DMS53 (cell line): ENCODE measurements at regions not wholly inside any gene's neighbourhood (a gene's known extent, or its start where the extent isn't known, plus 50 kb on each side); places are given as distances from the start of the nearest gene placed in this dataset.

Experiments used
- DNase-seq: peaks from one replicate; lab custom pipeline; 2025; lab: John Stamatoyannopoulos, UW

DNA sequence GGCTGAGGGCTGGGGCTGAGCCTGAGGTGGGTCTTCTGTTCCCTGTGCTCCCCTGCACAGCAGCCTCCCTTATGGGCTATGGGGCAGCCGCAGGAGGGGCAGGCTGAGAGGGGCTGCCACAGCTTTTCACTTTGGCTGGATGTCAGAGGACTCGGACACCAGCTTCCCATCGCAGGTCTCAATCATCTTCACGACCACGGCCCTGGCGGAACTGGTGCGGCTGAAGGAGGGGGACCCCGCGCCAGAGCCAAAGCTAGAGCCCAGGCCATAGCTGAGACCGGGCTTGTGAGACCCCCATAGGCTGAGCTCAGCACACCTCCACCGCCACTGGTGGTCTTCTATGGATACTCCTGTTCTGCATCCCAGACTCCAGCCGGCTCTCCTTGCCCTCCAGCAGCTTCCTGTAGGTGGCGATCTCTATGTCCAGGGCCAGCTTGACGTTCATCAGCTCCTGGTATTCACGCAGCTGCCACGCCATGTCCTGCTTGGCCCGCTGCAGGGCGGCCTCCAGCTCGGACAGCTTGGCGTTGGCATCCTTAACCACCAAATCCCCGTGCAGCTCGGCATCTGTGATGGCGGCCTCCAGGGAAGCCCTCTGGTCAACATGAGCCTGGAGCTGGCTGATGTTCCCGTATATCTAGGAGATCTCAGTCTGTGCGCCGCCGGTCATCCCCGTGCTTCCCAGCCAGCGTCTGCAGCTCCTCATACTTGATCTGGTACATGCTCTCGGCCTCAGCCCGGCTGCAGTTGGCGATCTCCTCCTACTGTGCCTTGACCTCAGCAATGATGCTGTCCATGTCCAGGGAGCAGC lies 181.7 kb upstream of the SYNPR start:
- DNase-seq = no peak

DNA sequence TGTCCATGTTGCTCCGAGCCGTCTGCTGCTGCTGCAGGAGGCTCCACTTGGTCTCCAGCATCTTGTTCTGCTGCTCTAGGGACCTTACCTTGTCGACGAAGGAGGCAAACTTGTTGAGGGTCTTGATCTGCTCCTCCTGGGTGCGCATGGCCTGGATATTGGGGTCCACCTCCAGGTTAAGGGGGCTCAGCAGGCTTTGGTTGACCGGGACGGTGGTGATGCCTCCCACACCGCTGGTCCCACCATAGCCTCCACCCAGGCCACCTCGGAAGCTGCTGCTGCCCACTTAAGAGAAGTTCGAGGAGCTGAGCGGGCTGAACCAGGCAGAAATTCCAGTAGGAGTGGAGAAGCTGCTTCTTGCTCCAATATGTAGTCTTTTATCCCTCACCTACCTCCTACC lies 180.7 kb upstream of the SYNPR start:
- DNase-seq = no peak

DNA sequence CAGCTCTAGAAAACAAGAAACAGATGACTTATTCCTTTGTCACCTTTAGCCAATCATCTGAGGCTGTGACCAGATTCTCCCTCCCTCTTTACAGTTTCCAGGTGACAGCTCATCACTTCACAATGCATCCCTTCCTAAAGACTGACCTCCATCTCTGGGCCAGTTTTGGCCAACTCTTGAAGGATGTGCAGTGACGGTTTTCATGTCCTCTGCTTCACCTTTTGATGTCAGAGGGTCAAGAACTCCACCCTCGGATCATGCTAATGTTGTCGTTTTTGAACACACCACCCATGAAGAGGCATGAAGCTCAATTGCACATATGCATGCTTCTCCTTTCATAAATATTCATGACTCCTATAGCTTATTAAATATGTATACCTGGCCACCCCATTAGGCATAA lies 161.2 kb upstream of the SYNPR start:
- DNase-seq = no peak

DNA sequence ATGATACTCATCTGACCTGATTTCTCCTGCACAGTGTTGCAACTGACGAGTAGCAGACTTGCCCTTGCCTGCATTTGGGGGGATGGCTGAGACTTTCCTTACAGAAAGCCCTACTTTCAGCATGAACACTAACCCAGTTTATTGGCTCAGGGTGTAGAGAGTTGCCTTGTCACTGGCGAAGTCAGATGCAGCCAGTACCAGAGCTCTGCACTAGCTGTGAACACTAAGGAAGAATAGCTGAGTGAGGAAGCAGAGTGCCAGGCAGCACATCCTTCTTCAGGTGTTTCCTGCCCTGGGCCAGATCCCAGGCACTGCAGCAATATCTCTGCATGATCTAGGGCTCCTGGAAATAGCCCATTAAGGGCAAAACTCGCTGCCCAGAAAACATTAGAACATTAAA lies 154.0 kb upstream of the SYNPR start:
- peak; percentile 1 for DNase-seq

DNA sequence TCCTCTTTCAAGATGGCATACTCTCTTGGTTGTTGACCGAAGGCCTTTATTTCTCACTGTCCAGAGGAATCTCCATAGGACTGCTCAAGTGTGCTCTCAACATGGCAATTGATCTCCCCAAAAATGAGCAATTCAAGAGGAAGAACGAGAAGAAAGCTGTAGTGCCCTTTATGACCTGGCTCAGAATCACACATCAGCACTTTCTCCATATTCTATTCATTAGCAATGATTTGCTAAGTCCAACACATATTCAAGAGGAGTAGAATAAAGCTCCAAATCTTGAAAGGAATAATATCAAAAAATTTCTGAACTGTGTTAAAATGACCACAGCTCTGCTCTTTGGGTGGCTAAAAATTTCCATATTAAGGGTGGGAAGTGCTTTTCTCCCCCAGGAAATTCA lies 151.6 kb upstream of the SYNPR start:
- DNase-seq = no peak

DNA sequence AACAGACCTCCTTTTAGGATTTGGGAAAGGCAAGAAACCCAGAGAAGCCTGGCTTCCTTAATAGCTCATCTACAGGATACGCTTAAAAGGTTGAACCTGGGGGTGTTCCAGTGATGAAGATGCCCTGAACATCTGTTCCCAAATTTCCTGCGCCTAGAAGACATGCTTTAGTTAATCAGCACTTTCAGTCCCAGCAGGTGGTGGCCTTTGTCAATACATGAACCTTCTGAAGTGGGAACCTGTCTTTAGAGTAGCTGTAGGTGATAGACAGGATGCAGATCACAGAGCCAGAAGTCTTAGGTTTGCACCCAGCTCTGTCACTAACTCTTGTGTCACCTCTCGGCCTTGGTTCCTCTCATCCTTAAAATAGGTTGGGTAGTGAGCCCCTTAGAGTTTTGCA lies 149.7 kb upstream of the SYNPR start:
- peak; percentile 26 for DNase-seq

DNA sequence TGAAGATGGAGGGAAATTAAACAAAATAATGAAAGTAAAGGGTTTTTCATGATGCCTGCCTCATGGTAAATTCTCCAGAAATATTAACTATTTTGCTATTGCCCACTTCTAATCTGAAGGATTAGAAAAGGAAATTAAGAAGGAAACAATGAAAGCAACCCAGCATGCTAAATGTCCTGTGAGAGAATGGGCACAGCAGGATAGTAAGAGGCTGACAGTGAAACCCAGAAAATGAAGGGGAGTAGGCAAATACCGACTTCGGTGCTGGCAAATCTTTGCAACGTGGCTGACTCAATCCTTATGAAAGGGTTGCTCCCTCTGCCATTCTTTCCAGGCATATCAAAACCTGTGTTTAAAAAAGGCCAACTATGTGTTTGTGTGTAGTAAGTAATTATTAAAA lies 147.5 kb upstream of the SYNPR start:
- DNase-seq = no peak

DNA sequence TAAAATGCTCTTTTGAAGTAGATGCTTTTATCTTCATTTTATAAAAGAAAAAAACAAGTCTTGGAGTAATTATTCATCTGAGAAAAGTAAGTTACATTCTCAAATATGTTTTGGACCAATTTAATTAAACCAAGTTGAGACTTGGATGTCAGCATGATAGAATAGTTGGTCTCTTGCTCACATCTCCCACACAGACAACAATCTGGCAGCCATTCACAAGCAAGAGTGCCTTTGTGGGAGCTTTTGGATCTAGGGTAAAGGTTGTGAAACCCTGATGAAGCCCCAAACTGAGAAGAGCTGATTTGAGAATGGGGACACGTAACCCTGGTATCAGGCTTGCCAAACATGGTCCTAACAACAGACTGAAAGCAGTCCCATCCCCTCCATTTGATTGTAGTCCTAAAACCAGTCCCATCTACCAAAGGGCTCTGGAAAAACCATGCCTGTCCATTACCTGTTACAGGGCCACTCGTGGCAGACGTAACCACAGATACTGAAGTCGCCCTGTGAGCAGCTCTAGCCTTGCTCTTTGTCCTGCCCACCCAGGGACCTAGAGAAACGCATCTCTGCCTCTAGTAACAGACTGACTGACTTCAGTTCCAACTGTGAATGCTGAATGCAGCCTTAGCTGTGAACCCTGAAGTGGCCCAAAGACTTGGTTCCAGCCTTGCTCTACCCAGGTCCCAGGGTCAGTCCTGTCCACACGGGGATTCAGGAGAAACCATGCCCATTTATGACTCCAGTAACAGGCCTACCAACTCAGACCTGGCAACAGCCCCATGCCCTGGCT lies 145.5 kb upstream of the SYNPR start:
- no peak for DNase-seq

DNA sequence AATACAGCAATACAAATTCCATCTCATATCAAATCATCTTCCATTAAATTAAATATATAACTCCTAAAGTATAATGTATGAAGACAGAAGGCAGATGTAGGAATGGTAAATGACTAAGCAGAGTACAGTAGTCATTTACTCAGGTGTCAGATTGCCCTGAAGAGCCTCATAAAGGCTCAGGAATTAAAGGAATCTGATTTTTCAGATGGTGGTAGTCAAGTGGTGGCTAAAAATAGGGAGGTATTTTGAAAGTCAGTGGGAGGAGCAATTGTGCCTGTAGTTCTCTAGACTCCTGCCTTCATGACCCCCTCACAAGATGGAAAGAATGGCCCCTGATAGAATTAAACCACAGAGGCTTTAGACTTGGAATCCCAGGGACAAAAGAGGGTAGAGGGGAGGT lies 142.7 kb upstream of the SYNPR start:
- peak; percentile 64 for DNase-seq

DNA sequence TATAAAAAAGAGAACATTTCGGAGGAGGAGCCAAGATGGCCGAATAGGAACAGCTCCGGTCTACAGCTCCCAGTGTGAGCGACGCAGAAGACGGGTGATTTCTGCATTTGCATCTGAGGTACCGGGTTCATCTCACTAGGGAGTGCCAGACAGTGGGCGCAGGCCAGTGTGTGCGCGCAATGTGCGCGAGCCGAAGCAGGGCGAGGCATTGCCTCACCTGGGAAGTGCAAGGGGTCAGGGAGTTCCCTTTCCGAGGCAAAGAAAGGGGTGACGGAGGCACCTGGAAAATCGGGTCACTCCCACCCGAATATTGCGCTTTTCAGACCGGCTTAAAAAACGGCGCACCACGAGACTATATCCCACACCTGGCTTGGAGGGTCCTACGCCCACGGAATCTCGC lies 141.9 kb upstream of the SYNPR start:
- peak; percentile 40 for DNase-seq

DNA sequence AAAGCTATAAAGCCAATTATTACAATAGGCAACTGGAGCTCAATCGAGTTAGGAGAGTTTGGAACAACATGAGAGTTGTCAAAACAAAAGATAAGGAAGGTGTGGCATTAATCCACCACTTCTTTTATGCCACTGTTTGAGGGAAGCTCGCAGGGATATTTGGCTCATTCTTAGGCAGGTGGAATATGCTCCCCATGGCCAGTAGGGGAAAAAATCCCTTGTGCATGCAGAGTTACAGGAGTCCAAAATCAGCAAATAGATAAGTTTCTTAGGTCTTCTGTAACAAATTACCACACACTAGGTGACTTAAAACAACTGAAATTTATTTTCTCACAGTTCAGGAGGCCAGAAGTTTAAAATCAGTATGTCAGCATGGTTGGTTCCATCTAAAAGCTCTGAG lies 135.4 kb upstream of the SYNPR start:
- peak; percentile 3 for DNase-seq

DNA sequence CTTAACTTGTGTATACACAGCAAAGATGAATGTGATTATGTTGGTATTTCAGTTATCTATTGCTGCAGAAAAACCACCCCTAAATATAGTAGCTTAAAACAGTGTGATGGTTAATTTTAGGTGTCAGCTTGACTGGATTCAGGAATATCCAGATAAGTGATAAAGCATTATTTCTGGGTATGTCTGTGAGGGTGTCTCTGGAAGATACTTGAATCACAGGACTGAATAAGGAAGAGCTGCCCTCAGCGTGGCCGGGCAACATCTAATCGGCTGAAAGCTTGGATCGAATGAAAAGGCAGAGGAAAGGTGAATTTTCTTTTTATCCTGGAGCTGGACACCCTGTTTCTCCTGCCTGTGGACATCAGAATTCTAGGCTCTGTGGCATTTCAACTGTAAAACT lies 132.0 kb upstream of the SYNPR start:
- no peak for DNase-seq

DNA sequence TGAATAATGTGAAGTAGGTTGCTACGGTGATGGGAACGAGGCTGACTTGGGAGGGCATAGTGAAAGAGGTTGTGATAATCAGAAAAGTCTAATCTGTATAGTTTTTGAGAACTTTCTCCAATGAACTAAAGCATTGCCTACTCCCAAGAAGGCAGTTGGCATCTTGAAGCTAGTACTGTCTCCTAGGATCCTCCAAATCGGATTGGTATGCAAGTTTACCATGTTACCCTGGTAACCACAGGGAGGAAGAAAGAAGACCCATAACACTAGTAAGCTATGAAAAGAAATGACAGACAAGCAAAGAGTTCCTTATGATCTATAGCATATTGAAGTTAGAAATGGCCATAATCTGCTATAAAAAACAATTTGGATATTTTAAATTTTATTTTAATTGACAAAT lies 127.2 kb upstream of the SYNPR start:
- DNase-seq = no peak

DNA sequence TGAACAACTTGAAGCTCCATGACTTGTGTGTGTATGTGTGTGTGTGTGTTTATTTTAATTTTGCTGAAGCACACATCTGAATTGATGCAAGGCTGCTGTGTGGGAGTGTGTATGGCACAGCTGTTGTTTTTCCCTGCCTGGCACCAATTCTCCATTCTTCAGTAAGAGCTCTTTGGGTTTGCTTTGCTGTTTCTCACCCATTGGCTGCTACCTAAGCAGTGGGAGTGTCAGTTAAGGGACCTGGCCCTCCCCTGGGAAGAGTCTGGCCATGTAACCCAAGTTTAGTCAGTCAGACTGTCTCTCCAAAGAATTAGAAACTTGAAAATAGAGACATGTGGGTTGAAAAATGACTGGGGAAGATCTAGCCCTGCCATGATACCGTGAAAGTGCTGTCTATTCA lies 126.2 kb upstream of the SYNPR start:
- DNase-seq = no peak

DNA sequence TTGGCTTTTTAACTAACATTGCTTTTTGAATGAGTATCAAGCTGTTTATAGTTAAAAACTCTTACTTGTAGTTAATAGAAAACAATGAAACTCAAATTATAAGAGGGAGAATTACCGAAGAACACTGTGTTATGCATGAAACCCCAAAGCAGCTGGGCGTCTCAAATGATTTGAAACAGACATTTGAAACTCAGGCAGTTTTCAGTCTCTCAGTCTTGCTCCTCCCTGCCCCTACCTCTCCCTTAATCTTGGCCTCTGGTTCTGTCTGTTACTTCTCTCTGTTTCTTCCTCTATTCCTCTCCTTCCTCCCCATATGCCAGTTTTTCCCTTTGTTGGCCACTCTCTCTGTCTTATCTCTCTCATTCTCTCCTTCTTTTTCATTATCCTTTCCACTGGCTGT lies 118.3 kb upstream of the SYNPR start:
- DNase-seq = no peak

DNA sequence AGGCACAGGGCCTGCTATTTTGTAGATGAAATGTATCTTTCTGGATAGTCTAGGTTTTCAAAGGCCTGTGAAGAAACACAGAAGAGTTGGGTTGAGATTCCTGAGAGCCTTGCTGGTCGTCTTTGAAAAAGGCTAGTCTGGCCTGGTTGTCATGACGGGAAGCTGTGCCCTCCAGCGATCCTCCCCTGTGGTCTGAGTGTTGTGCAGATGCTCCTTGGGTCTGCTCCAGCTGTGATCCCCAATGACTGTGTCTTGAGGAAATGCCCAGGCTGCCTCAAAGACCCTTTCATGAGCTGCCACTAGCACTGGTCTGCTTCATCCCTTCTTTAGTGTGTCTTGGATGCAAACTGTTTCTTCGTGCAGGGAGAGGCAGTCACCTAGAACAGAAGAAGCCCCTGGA lies 111.0 kb upstream of the SYNPR start:
- no peak for DNase-seq

DNA sequence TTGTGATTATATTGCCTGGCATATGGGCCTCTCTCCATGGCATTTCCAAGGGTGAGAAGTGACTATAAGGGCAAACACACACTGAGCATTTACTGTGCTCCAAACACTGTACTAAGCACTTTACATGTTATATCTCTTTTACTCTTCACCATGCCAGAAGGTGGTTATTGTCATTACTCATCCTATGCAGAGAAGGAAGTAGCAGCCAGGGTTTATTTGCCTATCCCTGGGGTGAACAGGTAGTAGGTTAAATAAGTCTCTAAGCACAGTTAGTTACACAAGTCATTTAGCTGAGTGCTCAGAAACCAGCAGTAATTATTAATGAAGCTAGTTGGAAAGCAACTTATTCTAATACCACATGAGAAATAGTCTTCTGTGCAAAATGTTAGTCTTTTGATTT lies 109.9 kb upstream of the SYNPR start:
- DNase-seq = peak; percentile 41

DNA sequence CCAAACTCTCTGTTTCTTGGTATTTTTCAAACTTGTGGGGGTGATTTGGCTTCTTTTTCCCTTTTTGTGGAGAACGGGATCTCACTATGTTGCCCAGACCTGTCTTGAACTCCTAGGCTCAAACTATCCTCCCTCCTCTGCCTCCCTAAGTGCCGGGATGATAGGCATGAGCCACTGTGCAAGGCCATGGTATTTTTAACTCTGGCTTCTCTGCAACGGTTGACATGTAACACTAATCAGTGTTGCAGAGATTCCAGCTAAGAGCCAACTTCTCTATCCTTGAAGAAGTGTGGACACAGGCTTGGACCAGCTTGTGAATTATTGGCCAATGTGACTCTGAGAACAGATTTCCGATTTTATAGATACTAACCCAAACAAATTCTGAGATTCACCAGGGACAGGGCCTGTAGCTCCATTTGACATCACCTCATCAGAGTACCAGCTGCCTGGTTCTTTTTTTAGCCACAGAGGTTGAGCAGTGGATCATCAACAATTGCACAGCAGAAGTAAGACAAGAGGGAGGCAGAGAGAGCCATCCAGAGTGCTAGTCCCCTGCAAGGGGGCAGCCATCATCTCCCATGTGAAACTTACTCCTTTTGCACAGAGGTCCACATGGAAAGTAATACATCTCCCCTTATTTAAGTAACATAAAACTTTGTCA lies 98.1 kb upstream of the SYNPR start:
- DNase-seq = no peak

DNA sequence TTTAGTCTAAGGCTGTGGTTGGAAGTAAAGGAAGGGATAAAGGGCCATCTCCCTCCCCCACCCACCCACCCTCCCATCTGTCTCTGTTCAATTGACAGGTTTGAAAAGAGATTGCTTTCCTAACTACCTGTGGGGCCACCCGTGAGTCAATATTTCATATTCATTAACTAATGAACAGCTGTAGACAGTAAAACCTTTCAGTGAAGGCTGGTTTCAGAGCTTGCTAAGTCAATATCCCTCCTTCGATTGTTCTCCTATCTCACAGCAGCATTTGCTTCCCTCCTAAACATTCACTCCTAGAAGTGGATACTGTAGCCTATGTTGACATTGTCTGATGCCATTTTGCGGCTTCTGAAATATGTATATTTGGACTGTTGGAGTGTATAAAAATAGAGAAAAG lies 85.9 kb upstream of the SYNPR start:
- DNase-seq = peak; percentile 70

DNA sequence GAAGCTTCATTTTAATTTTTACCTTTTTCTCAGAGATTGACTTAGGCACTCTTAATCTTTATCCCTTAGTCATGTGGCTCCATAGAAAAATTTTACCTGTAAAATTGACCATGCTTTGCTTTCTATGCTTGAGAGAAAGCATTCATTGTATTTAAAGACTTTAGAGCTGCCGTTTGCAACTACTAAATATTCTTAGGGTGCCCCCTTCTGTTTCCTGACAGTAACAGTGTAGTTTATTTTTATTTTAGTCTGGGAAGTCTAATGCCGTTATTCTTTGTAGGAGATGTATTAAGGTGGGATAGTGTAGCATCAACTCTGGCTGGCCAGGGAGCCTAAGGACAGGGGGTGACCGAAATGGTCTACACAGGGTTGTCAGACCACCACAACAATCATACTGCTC lies 84.5 kb upstream of the SYNPR start:
- DNase-seq = peak; percentile 60

DNA sequence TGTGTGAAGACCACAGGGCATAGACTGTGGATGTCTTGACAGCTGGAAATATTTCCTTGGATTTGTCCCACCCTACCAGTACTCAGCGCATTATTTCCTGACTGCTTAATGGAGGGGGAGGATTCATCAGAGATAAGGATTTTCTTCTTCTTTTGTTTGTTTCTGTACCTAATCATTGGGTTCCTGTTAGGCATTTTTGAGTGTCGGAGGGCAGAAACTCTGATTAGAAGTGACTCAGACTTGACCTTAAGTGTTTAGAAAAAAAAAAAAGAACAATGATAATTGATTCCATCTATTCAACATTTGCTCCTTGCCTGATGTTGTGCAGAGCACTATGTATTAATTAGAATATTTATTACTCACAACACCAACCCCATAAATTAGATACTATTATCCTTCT lies 78.5 kb upstream of the SYNPR start:
- DNase-seq = no peak

DNA sequence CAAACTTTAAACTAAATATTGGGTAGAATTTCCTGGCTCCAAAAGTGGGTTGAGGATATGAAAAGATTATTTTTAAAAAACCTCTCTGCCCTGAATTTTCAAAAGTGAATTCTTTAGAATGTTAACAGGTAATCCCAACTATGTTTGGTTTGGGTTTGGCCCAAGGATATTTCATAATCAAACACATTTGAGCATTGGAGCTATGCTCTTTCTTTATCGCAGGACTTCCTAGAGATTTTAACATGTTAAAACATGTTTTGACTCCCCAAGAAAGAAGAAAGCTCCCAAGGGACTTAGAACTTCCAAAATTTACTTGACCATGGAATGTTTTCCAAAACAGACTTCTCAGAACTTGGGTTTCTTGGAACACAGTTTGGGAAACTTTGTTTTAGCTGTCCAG lies 75.6 kb upstream of the SYNPR start:
- DNase-seq = no peak

DNA sequence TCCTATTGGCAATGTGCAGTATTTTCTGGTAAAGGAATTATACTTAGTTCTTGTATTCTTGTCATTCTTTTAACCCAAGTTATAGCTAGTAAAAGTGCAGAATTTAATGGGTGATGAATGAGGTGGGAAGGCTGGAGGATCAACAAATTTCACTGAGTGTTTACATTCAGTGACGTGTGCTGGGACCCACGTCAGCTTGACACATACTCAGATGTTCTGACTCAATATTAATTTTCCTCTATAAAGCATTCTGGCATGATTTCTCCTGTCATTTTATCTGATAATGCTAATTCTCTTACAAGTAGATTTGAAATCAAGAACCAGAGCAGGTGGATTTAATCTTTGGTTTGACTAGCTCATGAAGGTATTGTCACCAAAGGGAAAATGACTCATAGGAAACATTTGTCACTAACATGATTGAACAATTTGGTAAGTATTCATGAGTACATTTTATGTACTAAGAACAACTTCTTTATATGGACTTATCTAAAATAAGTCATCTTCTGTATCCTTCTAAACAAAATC lies 71.0 kb upstream of the SYNPR start:
- no peak for DNase-seq
